PC-9 (cell line): ENCODE measurements at regions not wholly inside any gene's neighbourhood (a gene's known extent, or its start where the extent isn't known, plus 50 kb on each side); places are given as distances from the start of the nearest gene placed in this dataset.

Experiments
- BruUV-seq: library from RNA; stranded (reverse); fragments of 400-500 nt; replicated peaks from 2 replicates; lab custom pipeline; 2021; lab: Mats Ljungman, UMichigan
- CTCF ChIA-PET: fragments of 300-600 bp; sonication (Branson Sonifier 250); formaldehyde crosslinking; loops from one replicate; lab custom pipeline; 2022; ENCODE audit warnings: antibody characterized with exemption; lab: Charles Lee
- POLR2A ChIA-PET: fragments of 300-600 bp; sonication (Branson Sonifier 250); formaldehyde crosslinking; loops from one replicate; lab custom pipeline; 2022; ENCODE audit warnings: antibody characterized with exemption; ENCODE audit not compliant: unreplicated experiment; lab: Charles Lee
- DNase-seq, 2 experiments: peaks; one replicate each; pipeline versions ENCODE4 v3.0.0 to v3.0.0-alpha.2; 2015 to 2022; ENCODE audit warnings: mixed read lengths in 1 of 2
- H2AFZ ChIP-seq: fragments of 200-600 bp; sonication (generic); 2 replicates; pipeline ENCODE4 v1.8.1; 2017; ENCODE audit warnings: antibody characterized with exemption
- H3F3A ChIP-seq: fragments of 200-600 bp; sonication (generic); 2 replicates; pipeline ENCODE4 v1.8.1; 2017; ENCODE audit warnings: antibody characterized with exemption, mild to moderate bottlenecking, low read depth; ENCODE audit not compliant: insufficient read depth
- H3K27ac ChIP-seq: fragments of 200-600 bp; sonication (generic); 2 replicates; pipeline ENCODE4 v1.6.1; 2016; ENCODE audit warnings: mixed run types
- H3K27me3 ChIP-seq: fragments of 200-600 bp; sonication (generic); 2 replicates; pipeline ENCODE4 v1.6.1; 2016; ENCODE audit warnings: low read depth, mixed run types; ENCODE audit not compliant: insufficient read depth
- H3K36me3 ChIP-seq: fragments of 200-600 bp; sonication (generic); 2 replicates; pipeline ENCODE4 v1.6.1; 2016; ENCODE audit warnings: low read depth, mixed run types
- H3K4me1 ChIP-seq: fragments of 200-600 bp; sonication (generic); replicated peaks from 2 replicates; pipeline ENCODE4 v1.6.1; 2016; ENCODE audit warnings: mixed run types; ENCODE audit not compliant: insufficient read depth
- H3K4me2 ChIP-seq: fragments of 200-600 bp; sonication (generic); 2 replicates; pipeline ENCODE4 v1.6.1; 2017; ENCODE audit warnings: mixed run types
- H3K4me3 ChIP-seq: fragments of 200-600 bp; sonication (generic); 2 replicates; pipeline ENCODE4 v1.6.1; 2016; ENCODE audit warnings: mixed run types
- H3K79me2 ChIP-seq: fragments of 200-600 bp; sonication (generic); 2 replicates; pipeline ENCODE4 v1.6.1; 2017; ENCODE audit warnings: low read depth, mixed run types
- H3K9me2 ChIP-seq: fragments of 200-600 bp; sonication (generic); 2 replicates; pipeline ENCODE4 v1.8.1; 2017; ENCODE audit warnings: mild to moderate bottlenecking; ENCODE audit not compliant: insufficient read depth
- H3K9me3 ChIP-seq: fragments of 200-600 bp; sonication (generic); 2 replicates; pipeline ENCODE4 v1.8.1; 2016; ENCODE audit warnings: low read depth; ENCODE audit not compliant: insufficient read depth
- H4K20me1 ChIP-seq: fragments of 200-600 bp; sonication (generic); 2 replicates; pipeline ENCODE4 v1.8.1; 2017; ENCODE audit not compliant: insufficient read depth
- CTCF ChIP-seq: fragments of 200-600 bp; sonication (generic); conservative IDR thresholded peaks from 2 replicates; pipeline ENCODE4 v1.6.1; 2017; ENCODE audit warnings: mixed run types, antibody characterized with exemption, mild to moderate bottlenecking, moderate library complexity
- EZH2 ChIP-seq: fragments of 200-600 bp; sonication (generic); IDR thresholded peaks from 2 replicates; pipeline ENCODE4 v1.8.0; 2017; ENCODE audit warnings: antibody characterized with exemption, low read depth
- intact Hi-C: fragments of 100-400 bp; cut with micrococcal nuclease; formaldehyde crosslinking; loops from one replicate; pipeline ENCODE4 v1.10.0; 2022; ENCODE audit not compliant: unreplicated experiment

DNA sequence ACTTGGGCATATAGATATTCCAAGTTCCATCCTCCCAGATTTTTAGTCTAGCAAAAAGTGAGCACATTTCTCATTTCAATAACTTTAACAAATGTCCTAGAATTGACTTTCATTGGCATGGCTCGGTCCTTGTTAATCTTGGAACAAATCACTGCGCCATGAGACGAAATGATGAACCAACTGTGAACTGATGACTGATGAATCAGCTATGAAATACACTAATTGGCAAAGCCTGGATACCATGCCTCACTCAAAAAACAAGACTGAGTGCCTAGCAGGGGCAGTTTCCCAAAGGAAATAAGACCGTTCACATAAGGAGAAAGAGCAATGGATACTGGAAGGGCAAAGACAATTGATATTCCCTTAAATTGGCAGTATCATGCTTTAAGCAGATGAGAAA, 248.6 kb upstream of the VEGFC start:
- ChIA-PET POLR2A (no interaction called here), CTCF (no interaction called here)
- intact Hi-C loops = no loop called here
- TF ChIP-seq EZH2 (no peak), CTCF (no peak)
- H3F3A ChIP-seq = no peaks in the 10 kb centered on the region
- H3K27me3 ChIP-seq = no peaks in the 10 kb centered on the region
- H3K4me3 ChIP-seq = no peak overlapping the region
- no peaks in the 10 kb centered on the region for H3K9me2 ChIP-seq
- no peak overlapping the region for H2AFZ ChIP-seq
- H3K36me3 ChIP-seq = no peaks in the 10 kb centered on the region
- no peak for DNase-seq
- H3K4me1 ChIP-seq = no peaks in the 10 kb centered on the region
- no peaks in the 10 kb centered on the region for H3K9me3 ChIP-seq
- H4K20me1 ChIP-seq = no peaks in the 10 kb centered on the region
- no peak overlapping the region for H3K27ac ChIP-seq
- BruUV-seq = no TSS peak
- H3K79me2 ChIP-seq = no peaks in the 10 kb centered on the region
- no peak overlapping the region for H3K4me2 ChIP-seq

DNA sequence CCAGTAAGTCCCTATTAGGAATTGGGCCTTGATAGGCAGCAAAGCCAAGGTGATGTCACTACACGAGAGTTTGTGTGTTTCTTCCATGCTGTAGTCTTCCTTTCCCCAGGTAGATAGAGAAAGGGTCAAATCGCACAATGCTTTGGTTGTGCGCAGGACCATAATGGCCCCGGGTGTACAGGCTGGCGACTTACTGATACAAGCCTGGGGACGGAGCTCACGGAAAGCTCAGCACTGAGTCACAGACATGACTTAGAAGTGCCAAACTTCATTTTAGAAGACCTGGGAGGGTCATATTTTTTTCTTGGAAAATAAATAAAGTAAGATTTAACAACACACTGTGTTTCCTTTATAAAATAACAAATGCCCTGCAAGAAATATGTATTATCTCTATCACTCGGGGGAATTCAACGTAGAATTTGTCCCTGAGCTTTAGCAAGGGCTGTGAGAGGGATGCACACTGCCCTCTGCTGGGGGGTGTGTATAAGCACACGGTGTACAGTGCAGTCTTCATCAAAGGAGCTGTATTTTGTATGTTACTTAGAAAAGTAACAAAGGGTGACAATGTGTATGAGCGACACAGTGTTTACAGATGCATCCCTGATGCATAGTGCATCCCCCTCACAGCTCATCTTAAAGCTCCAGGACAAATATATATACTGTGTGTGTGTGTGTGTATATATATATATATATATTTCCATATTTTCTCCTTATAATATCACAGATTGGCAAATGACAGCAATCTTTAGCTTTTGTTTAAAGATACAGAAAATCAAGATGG, 254.5 kb upstream of the VEGFC start:
- peak in 1 of 2 experiments; percentile 54 for DNase-seq
- H3K79me2 ChIP-seq = no peaks in the 10 kb centered on the region
- H2AFZ ChIP-seq = no peak overlapping the region
- H3K27me3 ChIP-seq = no peaks in the 10 kb centered on the region
- no peaks in the 10 kb centered on the region for H4K20me1 ChIP-seq
- no peaks in the 10 kb centered on the region for H3K9me2 ChIP-seq
- CTCF ChIA-PET = interaction anchor here (0.5 to 1.3 kb wide), 6 partner anchors 83 to 669 kb away, joined by 3 to 13 read pairs (median 7); no protein-coding TSS in a partner anchor
- H3K4me3 ChIP-seq = no peak overlapping the region
- no peaks in the 10 kb centered on the region for H3K36me3 ChIP-seq
- no peaks in the 10 kb centered on the region for H3K4me1 ChIP-seq
- POLR2A ChIA-PET = interaction anchor here (0.5 to 0.7 kb wide), 3 partner anchors 20 to 415 kb away, joined by 3 to 4 read pairs (median 4); no protein-coding TSS in a partner anchor
- H3K4me2 ChIP-seq = no peak overlapping the region
- no peaks in the 10 kb centered on the region for H3K9me3 ChIP-seq
- no peaks in the 10 kb centered on the region for H3F3A ChIP-seq
- no peak overlapping the region for H3K27ac ChIP-seq
- intact Hi-C loops = loop anchor here (1.0 to 2.0 kb wide), 3 partner anchors 253 to 671 kb away; no protein-coding TSS in a partner anchor
- BruUV-seq = no TSS peak
- TF ChIP-seq CTCF = peak; percentile 85
- TF ChIP-seq EZH2 = no peak

GRCh38 chr4:177047851-177048174, 255.1 kb upstream of the VEGFC start:
- Histone ChIP-seq H4K20me1 (no peaks in the 10 kb centered on the region), H3K27ac (no peak overlapping the region), H3K4me3 (no peak overlapping the region), H3K27me3 (no peaks in the 10 kb centered on the region), H3K4me2 (no peak overlapping the region), H3K9me2 (no peaks in the 10 kb centered on the region), H3K36me3 (no peaks in the 10 kb centered on the region), H3K4me1 (no peaks in the 10 kb centered on the region), H3F3A (no peaks in the 10 kb centered on the region), H3K79me2 (no peaks in the 10 kb centered on the region), H2AFZ (no peak overlapping the region), H3K9me3 (no peaks in the 10 kb centered on the region)
- ChIA-PET POLR2A (interaction anchor here (0.5 to 0.7 kb wide), 3 partner anchors 20 to 415 kb away, joined by 3 to 4 read pairs (median 4); no protein-coding TSS in a partner anchor), CTCF (interaction anchor here (0.5 to 1.3 kb wide), 6 partner anchors 84 to 670 kb away, joined by 3 to 13 read pairs (median 7); no protein-coding TSS in a partner anchor)
- BruUV-seq = no TSS peak
- intact Hi-C loops = loop anchor here (1.0 to 2.0 kb wide), 3 partner anchors 254 to 672 kb away; no protein-coding TSS in a partner anchor
- DNase-seq = no peak
- no peak for TF ChIP-seq CTCF
- no peak for TF ChIP-seq EZH2
